Calu3 (cell line): ENCODE measurements at regions not wholly inside any gene's neighbourhood (a gene's known extent, or its start where the extent isn't known, plus 50 kb on each side); places are given as distances from the start of the nearest gene placed in this dataset.

Experiments used
- BruUV-seq: library from RNA; stranded (reverse); fragments of 400-500 nt; replicated peaks from 2 replicates; lab custom pipeline; 2021; lab: Mats Ljungman, UMichigan
- CTCF ChIA-PET: fragments of 300-600 bp; sonication (Branson Sonifier 250); formaldehyde crosslinking; loops from one replicate; lab custom pipeline; 2022; ENCODE audit warnings: antibody characterized with exemption; lab: Charles Lee
- DNase-seq: peaks from one replicate; pipeline ENCODE4 v3.0.0; 2022
- H3K27ac Mint-ChIP-seq: one replicate; pipeline ENCODE4 v1.8.0; 2022; ENCODE audit warnings: mixed read lengths; ENCODE audit not compliant: unreplicated experiment
- H3K27me3 Mint-ChIP-seq: one replicate; pipeline ENCODE4 v1.8.0; 2022; ENCODE audit warnings: mixed read lengths; ENCODE audit not compliant: unreplicated experiment
- H3K36me3 Mint-ChIP-seq: one replicate; pipeline ENCODE4 v1.8.0; 2022; ENCODE audit warnings: mild to moderate bottlenecking, moderate library complexity, mixed read lengths; ENCODE audit not compliant: insufficient read depth, unreplicated experiment
- H3K4me1 Mint-ChIP-seq: one replicate; pipeline ENCODE4 v1.8.0; 2022; ENCODE audit warnings: mild to moderate bottlenecking, low read depth, mixed read lengths; ENCODE audit not compliant: unreplicated experiment
- H3K4me3 Mint-ChIP-seq: one replicate; pipeline ENCODE4 v1.8.0; 2022; ENCODE audit warnings: mild to moderate bottlenecking, low read depth, moderate library complexity, mixed read lengths; ENCODE audit not compliant: unreplicated experiment
- H3K9me3 Mint-ChIP-seq: one replicate; pipeline ENCODE4 v1.8.0; 2022; ENCODE audit warnings: low read depth, mixed read lengths; ENCODE audit not compliant: unreplicated experiment
- intact Hi-C: fragments of 100-400 bp; cut with micrococcal nuclease; formaldehyde crosslinking; loops from one replicate; pipeline ENCODE4 v1.10.0; 2022; ENCODE audit not compliant: unreplicated experiment
- TF ChIP-seq, protein P1 (sequence below): fragments of 200-600 bp; IDR thresholded peaks from one replicate; pipeline ENCODE4 v1.8.0; 2022; ENCODE audit warnings: antibody characterized with exemption; ENCODE audit not compliant: unreplicated experiment

DNA sequence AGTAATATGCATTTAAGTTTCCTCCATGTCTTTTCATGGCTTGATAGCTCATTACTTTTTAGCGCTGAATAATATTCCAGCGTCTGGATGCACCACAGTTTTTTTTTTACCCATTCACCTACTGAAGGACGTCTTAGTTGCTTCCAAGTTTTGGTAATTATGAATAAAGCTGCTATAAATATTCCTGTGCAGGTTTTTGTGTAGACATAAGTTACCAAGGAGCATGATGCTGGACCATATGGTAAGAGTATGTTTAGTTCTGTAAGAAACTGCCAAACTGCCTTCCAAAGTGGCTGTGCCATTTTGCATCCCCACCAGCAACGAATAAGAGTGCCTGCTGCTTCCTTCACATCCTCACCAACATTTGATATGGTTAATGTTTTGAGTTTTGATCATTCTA lies 195.6 kb downstream of the PIK3R1 start:
- TF ChIP-seq, protein P1, sequence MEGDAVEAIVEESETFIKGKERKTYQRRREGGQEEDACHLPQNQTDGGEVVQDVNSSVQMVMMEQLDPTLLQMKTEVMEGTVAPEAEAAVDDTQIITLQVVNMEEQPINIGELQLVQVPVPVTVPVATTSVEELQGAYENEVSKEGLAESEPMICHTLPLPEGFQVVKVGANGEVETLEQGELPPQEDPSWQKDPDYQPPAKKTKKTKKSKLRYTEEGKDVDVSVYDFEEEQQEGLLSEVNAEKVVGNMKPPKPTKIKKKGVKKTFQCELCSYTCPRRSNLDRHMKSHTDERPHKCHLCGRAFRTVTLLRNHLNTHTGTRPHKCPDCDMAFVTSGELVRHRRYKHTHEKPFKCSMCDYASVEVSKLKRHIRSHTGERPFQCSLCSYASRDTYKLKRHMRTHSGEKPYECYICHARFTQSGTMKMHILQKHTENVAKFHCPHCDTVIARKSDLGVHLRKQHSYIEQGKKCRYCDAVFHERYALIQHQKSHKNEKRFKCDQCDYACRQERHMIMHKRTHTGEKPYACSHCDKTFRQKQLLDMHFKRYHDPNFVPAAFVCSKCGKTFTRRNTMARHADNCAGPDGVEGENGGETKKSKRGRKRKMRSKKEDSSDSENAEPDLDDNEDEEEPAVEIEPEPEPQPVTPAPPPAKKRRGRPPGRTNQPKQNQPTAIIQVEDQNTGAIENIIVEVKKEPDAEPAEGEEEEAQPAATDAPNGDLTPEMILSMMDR: no peak
- Mint-ChIP-seq H3K27ac (no peak overlapping the region), H3K27me3 (no peaks in the 10 kb centered on the region), H3K4me3 (no peak overlapping the region), H3K4me1 (peaks cover 12% of the 10 kb centered on the region), H3K36me3 (no peaks in the 10 kb centered on the region), H3K9me3 (no peaks in the 10 kb centered on the region)
- CTCF ChIA-PET: no interaction called here
- BruUV-seq: no TSS peak
- no peak for DNase-seq
- intact Hi-C loops: no loop called here

DNA sequence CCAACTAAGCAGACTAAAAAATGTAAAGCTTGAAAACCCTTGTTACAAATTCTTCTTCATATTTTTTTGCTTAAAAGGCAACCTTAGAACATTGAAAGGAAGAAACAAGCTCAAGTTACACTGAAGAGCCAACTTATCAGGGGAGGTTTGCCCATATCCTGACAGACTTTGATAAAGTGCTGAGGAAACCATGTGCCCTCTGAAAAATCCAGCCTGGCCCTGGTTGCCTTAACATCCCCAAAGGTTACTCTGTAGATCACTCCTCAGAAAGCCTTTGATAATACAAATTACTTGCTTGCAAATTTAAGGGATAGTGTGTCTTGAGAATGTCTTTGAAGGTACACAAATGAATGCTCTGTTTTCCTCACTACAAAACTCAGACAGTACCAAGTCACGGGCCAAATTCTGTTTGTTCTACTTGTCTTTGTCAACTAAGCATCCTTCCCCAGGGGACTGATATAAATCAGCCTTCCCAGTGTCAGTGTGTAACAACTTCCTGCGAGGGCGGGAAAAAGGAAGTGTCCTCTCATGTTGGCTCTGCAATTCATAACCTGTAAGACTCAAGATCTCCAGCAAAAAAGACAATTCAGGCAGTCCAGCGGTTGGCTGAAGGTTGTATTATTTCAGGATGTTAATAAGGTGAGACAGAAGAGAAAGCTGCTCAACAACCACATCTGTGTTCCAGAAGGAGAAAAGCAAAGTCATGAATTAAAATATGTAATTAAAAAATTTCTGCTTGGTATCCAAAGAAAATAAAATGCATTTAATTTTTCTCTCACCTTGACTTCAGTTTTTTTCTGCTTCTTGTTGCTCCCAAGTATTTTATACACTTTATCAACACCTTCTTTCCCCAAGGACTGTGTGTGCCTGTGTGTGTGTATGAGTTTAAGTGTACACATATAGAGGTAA lies 199.9 kb downstream of the PIK3R1 start:
- H3K4me1 Mint-ChIP-seq: peaks cover 15% of the 10 kb centered on the region
- H3K4me3 Mint-ChIP-seq: no peak overlapping the region
- H3K36me3 Mint-ChIP-seq: no peaks in the 10 kb centered on the region
- no peak overlapping the region for H3K27ac Mint-ChIP-seq
- H3K27me3 Mint-ChIP-seq: no peaks in the 10 kb centered on the region
- TF ChIP-seq, protein P1: no peak
- CTCF ChIA-PET: no interaction called here
- no TSS peak for BruUV-seq
- intact Hi-C loops: no loop called here
- H3K9me3 Mint-ChIP-seq: no peaks in the 10 kb centered on the region
- no peak for DNase-seq

DNA sequence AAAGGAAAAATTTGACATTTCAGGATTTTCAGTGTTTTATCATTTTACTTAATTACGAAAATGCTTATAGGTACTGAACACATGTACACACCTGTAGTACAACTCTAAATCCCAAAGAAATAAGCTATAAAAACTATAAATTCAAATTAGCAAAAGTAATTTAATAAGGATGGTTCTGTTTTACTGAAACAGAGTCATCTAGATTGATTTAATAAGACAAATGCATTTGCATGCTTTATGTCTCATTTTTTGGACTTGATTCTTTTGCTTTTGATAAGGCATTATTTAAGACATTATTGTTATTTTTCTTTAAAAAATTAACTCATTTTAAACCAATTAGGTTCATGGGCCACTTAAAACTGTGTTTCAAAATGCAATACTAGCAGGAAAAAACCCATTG lies 201.2 kb downstream of the PIK3R1 start:
- Mint-ChIP-seq H3K27ac (no peak overlapping the region), H3K27me3 (no peaks in the 10 kb centered on the region), H3K4me3 (no peak overlapping the region), H3K9me3 (peaks cover 1% of the 10 kb centered on the region), H3K4me1 (peaks cover 25% of the 10 kb centered on the region), H3K36me3 (no peaks in the 10 kb centered on the region)
- CTCF ChIA-PET: no interaction called here
- TF ChIP-seq, protein P1: no peak
- DNase-seq: no peak
- intact Hi-C loops: no loop called here
- no TSS peak for BruUV-seq

DNA sequence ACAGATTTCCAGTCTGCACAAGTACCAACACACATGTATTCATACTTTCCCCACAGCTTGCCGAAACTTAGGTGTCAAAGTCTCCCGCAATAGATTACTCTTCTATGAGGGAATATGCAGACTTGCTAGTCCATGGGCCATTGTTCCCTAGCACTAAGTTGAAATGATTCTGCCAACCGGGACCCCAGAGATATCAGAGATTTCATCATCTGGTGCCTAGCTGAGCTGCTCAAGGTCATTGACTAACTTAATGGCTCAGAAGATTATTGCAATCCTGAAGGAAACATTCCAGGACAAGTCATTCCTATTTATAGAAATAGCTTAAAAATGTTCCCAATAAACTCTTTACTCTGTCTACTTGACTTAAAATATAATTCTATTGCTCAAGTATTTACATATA lies 202.6 kb downstream of the PIK3R1 start:
- Mint-ChIP-seq H3K27me3 (no peaks in the 10 kb centered on the region), H3K9me3 (peaks cover 4% of the 10 kb centered on the region), H3K36me3 (no peaks in the 10 kb centered on the region), H3K27ac (no peak overlapping the region), H3K4me3 (no peak overlapping the region), H3K4me1 (peaks cover 32% of the 10 kb centered on the region)
- intact Hi-C loops: no loop called here
- CTCF ChIA-PET: interaction anchor here (0.6 kb wide), 1 partner anchor 1268 kb away, joined by 4 read pairs; no protein-coding TSS in a partner anchor
- TF ChIP-seq, protein P1: no peak
- no TSS peak for BruUV-seq
- DNase-seq: no peak
